ENCODE measurements at regions not wholly inside any gene's neighbourhood (a gene's known extent, or its start where the extent isn't known, plus 50 kb on each side); places are given as distances from the start of the nearest gene placed in this dataset.

GRCh38 chr5:2179861-2180260 lies 297.1 kb upstream of the IRX4 start:
- Histone ChIP-seq H3K9ac (ENCODE audit: low read depth in 1 of 2, low read length in 2 of 2) (no peak overlapping the region), H3K27me3 (ENCODE audit: control insufficient read depth in 2 of 2, insufficient read depth in 2 of 2, low read length in 2 of 2) (no peaks in the 10 kb centered on the region), H3K36me3 (ENCODE audit: control insufficient read depth in 2 of 2, insufficient read depth in 2 of 2, low read length in 2 of 2) (no peaks in the 10 kb centered on the region), H3K27ac (ENCODE audit: low read depth in 2 of 2, low read length in 2 of 2) (no peak overlapping the region), H3K4me1 (ENCODE audit: control insufficient read depth in 2 of 2, insufficient read depth in 2 of 2, low read length in 2 of 2) (no peaks in the 10 kb centered on the region), H3K9me3 (ENCODE audit: control insufficient read depth in 2 of 2, low read length in 2 of 2) (no peaks in the 10 kb centered on the region), H3K4me3 (ENCODE audit: low read length in 2 of 2) (no peak overlapping the region)

GRCh38 chr5:2178528-2178927 lies 295.8 kb upstream of the IRX4 start:
- Histone ChIP-seq H3K27me3 (ENCODE audit: control insufficient read depth in 2 of 2, insufficient read depth in 2 of 2, low read length in 2 of 2) (no peaks in the 10 kb centered on the region), H3K4me1 (ENCODE audit: control insufficient read depth in 2 of 2, insufficient read depth in 2 of 2, low read length in 2 of 2) (no peaks in the 10 kb centered on the region), H3K9me3 (ENCODE audit: control insufficient read depth in 2 of 2, low read length in 2 of 2) (no peaks in the 10 kb centered on the region), H3K27ac (ENCODE audit: low read depth in 2 of 2, low read length in 2 of 2) (no peak overlapping the region), H3K36me3 (ENCODE audit: control insufficient read depth in 2 of 2, insufficient read depth in 2 of 2, low read length in 2 of 2) (no peaks in the 10 kb centered on the region), H3K9ac (ENCODE audit: low read depth in 1 of 2, low read length in 2 of 2) (no peak overlapping the region), H3K4me3 (ENCODE audit: low read length in 2 of 2) (no peak overlapping the region)

- no peaks in the 10 kb centered on the region for H3K4me1 ChIP-seq (ENCODE audit: control insufficient read depth in 2 of 2, insufficient read depth in 2 of 2, low read length in 2 of 2)
- H3K4me3 ChIP-seq (ENCODE audit: low read length in 2 of 2), result no peak overlapping the region
- no peak overlapping the region for H3K9ac ChIP-seq (ENCODE audit: low read depth in 1 of 2, low read length in 2 of 2)
- H3K27ac ChIP-seq (ENCODE audit: low read depth in 2 of 2, low read length in 2 of 2), result no peak overlapping the region
- H3K9me3 ChIP-seq (ENCODE audit: control insufficient read depth in 2 of 2, low read length in 2 of 2), result no peaks in the 10 kb centered on the region
- no peaks in the 10 kb centered on the region for H3K36me3 ChIP-seq (ENCODE audit: control insufficient read depth in 2 of 2, insufficient read depth in 2 of 2, low read length in 2 of 2)
- no peaks in the 10 kb centered on the region for H3K27me3 ChIP-seq (ENCODE audit: control insufficient read depth in 2 of 2, insufficient read depth in 2 of 2, low read length in 2 of 2)
Measured at GRCh38 chr5:2178071-2178477, 295.3 kb upstream of the IRX4 start.

GRCh38 chr5:2177244-2177643 lies 294.5 kb upstream of the IRX4 start:
- Histone ChIP-seq H3K4me1 (ENCODE audit: control insufficient read depth in 2 of 2, insufficient read depth in 2 of 2, low read length in 2 of 2) (no peaks in the 10 kb centered on the region), H3K9me3 (ENCODE audit: control insufficient read depth in 2 of 2, low read length in 2 of 2) (no peaks in the 10 kb centered on the region), H3K36me3 (ENCODE audit: control insufficient read depth in 2 of 2, insufficient read depth in 2 of 2, low read length in 2 of 2) (no peaks in the 10 kb centered on the region), H3K9ac (ENCODE audit: low read depth in 1 of 2, low read length in 2 of 2) (no peak overlapping the region), H3K27ac (ENCODE audit: low read depth in 2 of 2, low read length in 2 of 2) (no peak overlapping the region), H3K27me3 (ENCODE audit: control insufficient read depth in 2 of 2, insufficient read depth in 2 of 2, low read length in 2 of 2) (no peaks in the 10 kb centered on the region), H3K4me3 (ENCODE audit: low read length in 2 of 2) (no peak overlapping the region)

- Histone ChIP-seq H3K27me3 (ENCODE audit: control insufficient read depth in 2 of 2, insufficient read depth in 2 of 2, low read length in 2 of 2) (no peaks in the 10 kb centered on the region), H3K36me3 (ENCODE audit: control insufficient read depth in 2 of 2, insufficient read depth in 2 of 2, low read length in 2 of 2) (no peaks in the 10 kb centered on the region), H3K4me3 (ENCODE audit: low read length in 2 of 2) (no peak overlapping the region)
Measured at GRCh38 chr5:2176581-2176980, 293.9 kb upstream of the IRX4 start.

GRCh38 chr5:2175842-2176404 lies 293.2 kb upstream of the IRX4 start:
- no peaks in the 10 kb centered on the region for H3K27me3 ChIP-seq (ENCODE audit: control insufficient read depth in 2 of 2, insufficient read depth in 2 of 2, low read length in 2 of 2)
- H3K36me3 ChIP-seq (ENCODE audit: control insufficient read depth in 2 of 2, insufficient read depth in 2 of 2, low read length in 2 of 2), result no peaks in the 10 kb centered on the region
- H3K9me3 ChIP-seq (ENCODE audit: control insufficient read depth in 2 of 2, low read length in 2 of 2), result no peaks in the 10 kb centered on the region

More at GRCh38 chr5:2176581-2176980, 293.9 kb upstream of the IRX4 start:
- Histone ChIP-seq H3K9me3 (ENCODE audit: control insufficient read depth in 2 of 2, low read length in 2 of 2) (no peaks in the 10 kb centered on the region), H3K27ac (ENCODE audit: low read depth in 2 of 2, low read length in 2 of 2) (no peak overlapping the region), H3K4me1 (ENCODE audit: control insufficient read depth in 2 of 2, insufficient read depth in 2 of 2, low read length in 2 of 2) (no peaks in the 10 kb centered on the region), H3K9ac (ENCODE audit: low read depth in 1 of 2, low read length in 2 of 2) (no peak overlapping the region)

GRCh38 chr5:2175041-2175440 lies 292.3 kb upstream of the IRX4 start:
- no peak overlapping the region for H3K27ac ChIP-seq (ENCODE audit: low read depth in 2 of 2, low read length in 2 of 2)
- no peak overlapping the region for H3K4me3 ChIP-seq (ENCODE audit: low read length in 2 of 2)
- no peak overlapping the region for H3K9ac ChIP-seq (ENCODE audit: low read depth in 1 of 2, low read length in 2 of 2)
- no peaks in the 10 kb centered on the region for H3K36me3 ChIP-seq (ENCODE audit: control insufficient read depth in 2 of 2, insufficient read depth in 2 of 2, low read length in 2 of 2)
- no peaks in the 10 kb centered on the region for H3K9me3 ChIP-seq (ENCODE audit: control insufficient read depth in 2 of 2, low read length in 2 of 2)
- no peaks in the 10 kb centered on the region for H3K4me1 ChIP-seq (ENCODE audit: control insufficient read depth in 2 of 2, insufficient read depth in 2 of 2, low read length in 2 of 2)
- H3K27me3 ChIP-seq (ENCODE audit: control insufficient read depth in 2 of 2, insufficient read depth in 2 of 2, low read length in 2 of 2), result no peaks in the 10 kb centered on the region

More at GRCh38 chr5:2175842-2176404, 293.2 kb upstream of the IRX4 start:
- Histone ChIP-seq H3K27ac (ENCODE audit: low read depth in 2 of 2, low read length in 2 of 2) (no peak overlapping the region), H3K4me3 (ENCODE audit: low read length in 2 of 2) (no peak overlapping the region), H3K9ac (ENCODE audit: low read depth in 1 of 2, low read length in 2 of 2) (no peak overlapping the region), H3K4me1 (ENCODE audit: control insufficient read depth in 2 of 2, insufficient read depth in 2 of 2, low read length in 2 of 2) (no peaks in the 10 kb centered on the region)

GRCh38 chr5:2174538-2174937 lies 291.8 kb upstream of the IRX4 start:
- H3K9me3 ChIP-seq (ENCODE audit: control insufficient read depth in 2 of 2, low read length in 2 of 2), result no peaks in the 10 kb centered on the region
- H3K27me3 ChIP-seq (ENCODE audit: control insufficient read depth in 2 of 2, insufficient read depth in 2 of 2, low read length in 2 of 2), result no peaks in the 10 kb centered on the region
- H3K4me3 ChIP-seq (ENCODE audit: low read length in 2 of 2), result no peak overlapping the region
- H3K9ac ChIP-seq (ENCODE audit: low read depth in 1 of 2, low read length in 2 of 2), result no peak overlapping the region
- H3K4me1 ChIP-seq (ENCODE audit: control insufficient read depth in 2 of 2, insufficient read depth in 2 of 2, low read length in 2 of 2), result no peaks in the 10 kb centered on the region
- no peak overlapping the region for H3K27ac ChIP-seq (ENCODE audit: low read depth in 2 of 2, low read length in 2 of 2)
- H3K36me3 ChIP-seq (ENCODE audit: control insufficient read depth in 2 of 2, insufficient read depth in 2 of 2, low read length in 2 of 2), result no peaks in the 10 kb centered on the region

GRCh38 chr5:2173151-2173834 lies 290.6 kb upstream of the IRX4 start:
- no peaks in the 10 kb centered on the region for H3K36me3 ChIP-seq (ENCODE audit: control insufficient read depth in 2 of 2, insufficient read depth in 2 of 2, low read length in 2 of 2)
- no peaks in the 10 kb centered on the region for H3K27me3 ChIP-seq (ENCODE audit: control insufficient read depth in 2 of 2, insufficient read depth in 2 of 2, low read length in 2 of 2)
- H3K27ac ChIP-seq (ENCODE audit: low read depth in 2 of 2, low read length in 2 of 2), result no peak overlapping the region
- no peak overlapping the region for H3K4me3 ChIP-seq (ENCODE audit: low read length in 2 of 2)
- H3K9ac ChIP-seq (ENCODE audit: low read depth in 1 of 2, low read length in 2 of 2), result no peak overlapping the region
- H3K9me3 ChIP-seq (ENCODE audit: control insufficient read depth in 2 of 2, low read length in 2 of 2), result no peaks in the 10 kb centered on the region
- no peaks in the 10 kb centered on the region for H3K4me1 ChIP-seq (ENCODE audit: control insufficient read depth in 2 of 2, insufficient read depth in 2 of 2, low read length in 2 of 2)

- Histone ChIP-seq H3K4me1 (ENCODE audit: control insufficient read depth in 2 of 2, insufficient read depth in 2 of 2, low read length in 2 of 2) (no peaks in the 10 kb centered on the region), H3K9ac (ENCODE audit: low read depth in 1 of 2, low read length in 2 of 2) (no peak overlapping the region), H3K27ac (ENCODE audit: low read depth in 2 of 2, low read length in 2 of 2) (no peak overlapping the region), H3K36me3 (ENCODE audit: control insufficient read depth in 2 of 2, insufficient read depth in 2 of 2, low read length in 2 of 2) (no peaks in the 10 kb centered on the region), H3K9me3 (ENCODE audit: control insufficient read depth in 2 of 2, low read length in 2 of 2) (no peaks in the 10 kb centered on the region), H3K27me3 (ENCODE audit: control insufficient read depth in 2 of 2, insufficient read depth in 2 of 2, low read length in 2 of 2) (no peaks in the 10 kb centered on the region), H3K4me3 (ENCODE audit: low read length in 2 of 2) (no peak overlapping the region)
Measured at GRCh38 chr5:2172471-2172870, 289.7 kb upstream of the IRX4 start.

Measured in mucosa of rectum (tissue), 2 donors.